ENCODE measurements at regions not wholly inside any gene's neighbourhood (a gene's known extent, or its start where the extent isn't known, plus 50 kb on each side); places are given as distances from the start of the nearest gene placed in this dataset.
"Not testable (repeated sequence)": the region's sequence is repeated elsewhere in the genome, so short reads cannot be mapped to it uniquely, and the experiment has no call there.

DNA sequence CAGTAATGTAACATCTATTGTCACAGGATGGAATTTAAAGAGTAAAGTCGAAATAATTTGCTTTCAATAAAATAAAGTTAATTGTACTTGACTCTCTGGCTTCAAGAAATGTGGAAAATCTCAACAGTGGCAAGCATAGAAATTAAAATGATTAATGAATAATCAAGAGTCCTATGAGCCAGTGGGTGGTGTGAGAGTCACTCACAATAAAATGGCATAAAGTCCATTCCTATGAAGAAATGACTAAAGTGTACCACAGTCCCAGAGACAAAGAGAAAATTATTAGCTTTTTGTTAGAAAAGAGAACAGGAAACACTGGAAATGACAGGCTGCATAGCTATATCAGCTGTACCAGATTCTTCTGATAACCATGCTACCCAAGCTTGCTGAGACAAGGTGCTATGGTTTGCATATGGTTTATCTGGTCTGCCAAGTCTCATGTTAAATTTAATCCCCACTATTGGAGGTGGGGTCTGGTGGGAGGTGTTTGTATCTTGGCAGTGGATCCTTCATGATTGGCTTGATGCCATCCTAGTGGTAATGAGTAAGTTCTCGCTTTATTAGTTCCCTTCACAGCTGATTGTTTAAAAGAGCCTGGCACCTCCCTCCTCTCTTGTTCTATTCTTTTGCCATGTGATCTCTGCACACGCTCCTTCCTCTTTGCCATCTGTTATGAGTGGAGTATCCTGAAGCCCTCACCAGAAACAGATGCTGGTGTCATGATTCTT, 647.7 kb upstream of the ITGA1 start:
- H3K4me3 ChIP-seq (ENCODE audit: low read length): no peak overlapping the region
- H3K9me3 ChIP-seq (ENCODE audit: control insufficient read depth, low read depth, low read length): no peaks in the 10 kb centered on the region
- 100% methylated on average over 1 of the region's 3 CpGs for WGBS (ENCODE audit: insufficient coverage, low lambda C conversion rate)
- H3K36me3 ChIP-seq (ENCODE audit: control insufficient read depth, insufficient read depth, low read length): no peaks in the 10 kb centered on the region
- H3K27ac ChIP-seq (ENCODE audit: low read length): no peak overlapping the region
- no peaks in the 10 kb centered on the region for H3K4me1 ChIP-seq (ENCODE audit: control insufficient read depth, insufficient read depth, low read length)
- DNase-seq: no peak
- no peaks in the 10 kb centered on the region for H3K27me3 ChIP-seq (ENCODE audit: control insufficient read depth, insufficient read depth, low read length)

DNA sequence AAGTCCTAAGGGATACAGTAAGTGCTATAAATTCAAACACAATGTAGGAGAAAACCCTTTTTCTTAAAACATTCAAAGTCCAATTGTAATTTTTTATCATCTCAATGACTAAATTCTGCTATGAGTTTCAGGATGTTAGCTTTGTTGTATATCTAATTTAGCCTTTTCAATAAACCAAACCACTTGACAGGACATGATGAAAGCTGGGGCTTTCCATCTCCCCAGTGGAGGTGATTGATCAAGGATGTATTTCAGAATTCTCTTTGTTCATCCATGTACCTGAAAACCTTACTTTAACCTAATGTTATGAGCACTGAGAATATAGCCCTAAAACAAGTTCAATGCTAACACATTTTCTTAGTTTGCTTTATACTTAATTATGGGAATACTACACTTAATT, 639.0 kb upstream of the ITGA1 start:
- H3K27me3 ChIP-seq (ENCODE audit: control insufficient read depth, insufficient read depth, low read length): no peaks in the 10 kb centered on the region
- no peaks in the 10 kb centered on the region for H3K4me1 ChIP-seq (ENCODE audit: control insufficient read depth, insufficient read depth, low read length)
- no peak for DNase-seq
- H3K27ac ChIP-seq (ENCODE audit: low read length): no peak overlapping the region
- no peaks in the 10 kb centered on the region for H3K9me3 ChIP-seq (ENCODE audit: control insufficient read depth, low read depth, low read length)
- H3K36me3 ChIP-seq (ENCODE audit: control insufficient read depth, insufficient read depth, low read length): no peaks in the 10 kb centered on the region
- H3K4me3 ChIP-seq (ENCODE audit: low read length): no peak overlapping the region

DNA sequence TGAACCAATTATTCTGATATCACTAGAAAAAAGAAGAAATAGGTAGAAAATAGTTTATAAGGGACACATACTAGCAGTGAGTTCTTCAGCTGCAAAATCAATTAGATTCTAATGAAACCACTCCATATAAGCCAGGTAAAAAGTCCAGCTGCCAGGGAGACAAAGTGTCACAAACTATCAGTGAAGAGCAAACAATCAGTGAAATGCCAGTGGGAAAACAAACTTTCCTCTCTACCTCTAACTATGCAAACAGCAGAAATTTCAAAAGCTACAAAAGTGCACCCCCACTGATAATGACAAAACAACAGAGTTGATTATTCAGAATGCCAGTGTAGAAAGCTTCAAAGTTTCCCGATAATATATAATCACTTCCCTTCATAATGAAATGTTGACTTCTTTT, 637.2 kb upstream of the ITGA1 start:
- Histone ChIP-seq H3K4me1 (ENCODE audit: control insufficient read depth, insufficient read depth, low read length) (no peaks in the 10 kb centered on the region), H3K27me3 (ENCODE audit: control insufficient read depth, insufficient read depth, low read length) (no peaks in the 10 kb centered on the region), H3K4me3 (ENCODE audit: low read length) (no peak overlapping the region), H3K9me3 (ENCODE audit: control insufficient read depth, low read depth, low read length) (no peaks in the 10 kb centered on the region), H3K36me3 (ENCODE audit: control insufficient read depth, insufficient read depth, low read length) (no peaks in the 10 kb centered on the region), H3K27ac (ENCODE audit: low read length) (no peak overlapping the region)
- DNase-seq: no peak
- no CpG with 5 or more reads among the region's 1 CpG for WGBS (ENCODE audit: insufficient coverage, low lambda C conversion rate)

DNA sequence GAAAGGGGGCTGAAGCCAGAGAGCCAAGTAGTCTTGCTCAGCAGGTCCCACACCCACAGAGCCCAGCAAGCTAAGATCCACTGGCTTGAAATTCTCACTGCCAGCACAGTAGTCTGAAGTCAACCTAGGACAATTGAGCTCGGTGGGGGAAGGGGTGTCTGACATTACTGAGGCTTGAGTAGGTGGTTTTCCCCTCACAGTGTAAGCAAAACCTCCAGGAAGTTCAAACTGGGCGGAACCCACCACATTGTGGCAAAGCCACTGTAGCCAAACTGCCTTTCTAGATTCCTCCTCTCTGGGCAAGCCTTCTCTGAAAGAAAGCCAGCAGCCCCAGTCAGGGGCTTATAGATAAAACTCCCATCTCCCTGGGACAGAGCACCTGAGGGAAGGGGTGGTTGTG, 630.9 kb upstream of the ITGA1 start:
- not testable (repeated sequence) for H3K4me3 ChIP-seq (ENCODE audit: low read length); DNase-seq; H3K27me3 ChIP-seq (ENCODE audit: control insufficient read depth, insufficient read depth, low read length); H3K27ac ChIP-seq (ENCODE audit: low read length); H3K36me3 ChIP-seq (ENCODE audit: control insufficient read depth, insufficient read depth, low read length); H3K4me1 ChIP-seq (ENCODE audit: control insufficient read depth, insufficient read depth, low read length); H3K9me3 ChIP-seq (ENCODE audit: control insufficient read depth, low read depth, low read length)
- no CpG with 5 or more reads among the region's 2 CpGs for WGBS (ENCODE audit: insufficient coverage, low lambda C conversion rate)

DNA sequence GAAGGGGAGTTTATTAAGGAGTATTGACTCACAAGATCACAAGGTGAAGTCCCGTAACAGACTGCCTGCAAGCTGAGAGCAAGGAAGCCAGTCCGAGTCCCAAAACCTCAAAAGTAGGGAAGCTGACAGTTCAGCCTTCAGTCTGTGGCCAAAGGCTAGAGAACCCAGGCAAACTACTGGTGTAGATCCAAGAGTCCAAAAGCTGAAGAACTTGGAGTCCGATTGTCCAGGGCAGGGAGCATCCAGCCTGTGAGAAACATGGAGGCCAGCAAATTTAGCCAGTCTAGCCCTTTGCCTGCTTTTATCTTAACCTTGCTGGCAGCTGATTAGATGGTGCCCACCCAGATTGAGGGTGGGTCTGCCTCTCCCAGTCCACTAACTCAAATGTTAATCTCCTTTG, 621.9 kb upstream of the ITGA1 start:
- no CpG with 5 or more reads among the region's 3 CpGs for WGBS (ENCODE audit: insufficient coverage, low lambda C conversion rate)
- not testable (repeated sequence) for DNase-seq; H3K4me3 ChIP-seq (ENCODE audit: low read length); H3K36me3 ChIP-seq (ENCODE audit: control insufficient read depth, insufficient read depth, low read length); H3K4me1 ChIP-seq (ENCODE audit: control insufficient read depth, insufficient read depth, low read length); H3K9me3 ChIP-seq (ENCODE audit: control insufficient read depth, low read depth, low read length); H3K27ac ChIP-seq (ENCODE audit: low read length); H3K27me3 ChIP-seq (ENCODE audit: control insufficient read depth, insufficient read depth, low read length)

DNA sequence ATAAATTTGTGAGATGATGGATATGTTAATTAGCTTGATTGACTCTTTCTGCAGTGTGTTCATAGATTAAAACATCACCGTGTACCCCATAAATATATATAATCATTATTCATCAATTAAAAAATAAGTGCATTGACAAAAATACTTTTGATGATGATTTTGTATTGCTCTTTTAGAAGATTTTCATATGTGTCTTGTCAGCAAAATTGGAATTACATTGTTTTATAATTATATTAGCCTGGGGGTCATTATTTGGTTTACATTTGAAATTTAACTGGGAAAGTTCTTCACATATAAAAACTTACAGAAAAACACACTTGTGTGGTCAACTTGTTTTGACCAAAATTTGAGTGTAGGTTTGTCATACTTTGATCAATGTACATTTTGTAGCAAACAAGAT, 614.6 kb upstream of the ITGA1 start:
- Histone ChIP-seq H3K9me3 (ENCODE audit: control insufficient read depth, low read depth, low read length) (no peaks in the 10 kb centered on the region), H3K36me3 (ENCODE audit: control insufficient read depth, insufficient read depth, low read length) (no peaks in the 10 kb centered on the region), H3K27me3 (ENCODE audit: control insufficient read depth, insufficient read depth, low read length) (no peaks in the 10 kb centered on the region), H3K27ac (ENCODE audit: low read length) (no peak overlapping the region), H3K4me3 (ENCODE audit: low read length) (no peak overlapping the region), H3K4me1 (ENCODE audit: control insufficient read depth, insufficient read depth, low read length) (no peaks in the 10 kb centered on the region)
- DNase-seq: no peak
- WGBS (ENCODE audit: insufficient coverage, low lambda C conversion rate): no CpG with 5 or more reads among the region's 1 CpG

DNA sequence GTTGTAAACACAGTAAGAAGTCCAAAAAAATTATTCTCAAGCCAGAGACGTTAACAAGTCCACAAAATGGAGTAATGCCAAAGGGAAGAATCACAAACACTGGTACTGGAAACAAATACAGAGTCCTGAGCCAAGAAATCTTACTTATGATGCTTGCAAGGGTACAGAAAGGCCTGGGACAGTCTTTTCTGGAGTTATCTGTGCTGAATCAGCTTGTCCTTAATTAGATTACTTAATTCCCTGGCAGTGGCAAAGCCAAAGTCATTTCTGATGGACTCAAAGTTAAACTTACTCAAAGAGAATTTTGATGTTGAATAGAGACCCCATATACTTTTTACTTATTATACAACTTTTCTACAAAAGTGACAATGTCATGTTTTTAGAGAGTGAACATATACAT, 610.5 kb upstream of the ITGA1 start:
- no peak for DNase-seq
- no peaks in the 10 kb centered on the region for H3K27me3 ChIP-seq (ENCODE audit: control insufficient read depth, insufficient read depth, low read length)
- H3K9me3 ChIP-seq (ENCODE audit: control insufficient read depth, low read depth, low read length): no peaks in the 10 kb centered on the region
- H3K4me1 ChIP-seq (ENCODE audit: control insufficient read depth, insufficient read depth, low read length): no peaks in the 10 kb centered on the region
- no peak overlapping the region for H3K4me3 ChIP-seq (ENCODE audit: low read length)
- no peaks in the 10 kb centered on the region for H3K36me3 ChIP-seq (ENCODE audit: control insufficient read depth, insufficient read depth, low read length)
- WGBS (ENCODE audit: insufficient coverage, low lambda C conversion rate): no CpG with 5 or more reads among the region's 1 CpG
- no peak overlapping the region for H3K27ac ChIP-seq (ENCODE audit: low read length)

DNA sequence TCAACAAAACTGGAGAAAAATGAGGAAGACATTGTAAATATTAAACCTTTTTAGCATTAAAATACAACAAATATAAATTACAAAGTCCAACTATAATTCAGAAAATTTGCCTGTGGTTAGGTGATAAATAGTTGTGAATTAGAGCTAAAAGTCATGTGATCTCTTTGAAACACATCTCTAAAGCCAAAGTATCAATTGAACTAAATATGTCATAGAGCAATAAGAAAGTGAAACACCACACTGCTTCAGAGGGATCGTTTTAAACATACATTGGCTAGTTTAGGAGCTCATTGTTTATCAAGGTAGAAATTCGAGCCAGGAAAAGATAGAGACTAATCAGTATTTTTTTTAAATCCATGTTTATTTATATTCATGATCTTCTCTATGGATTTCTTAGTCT, 606.3 kb upstream of the ITGA1 start:
- Histone ChIP-seq H3K27ac (ENCODE audit: low read length) (no peak overlapping the region), H3K27me3 (ENCODE audit: control insufficient read depth, insufficient read depth, low read length) (no peaks in the 10 kb centered on the region), H3K9me3 (ENCODE audit: control insufficient read depth, low read depth, low read length) (no peaks in the 10 kb centered on the region), H3K4me1 (ENCODE audit: control insufficient read depth, insufficient read depth, low read length) (no peaks in the 10 kb centered on the region), H3K4me3 (ENCODE audit: low read length) (no peak overlapping the region), H3K36me3 (ENCODE audit: control insufficient read depth, insufficient read depth, low read length) (no peaks in the 10 kb centered on the region)
- 57% methylated on average over 1 of the region's 2 CpGs for WGBS (ENCODE audit: insufficient coverage, low lambda C conversion rate)
- DNase-seq: no peak

DNA sequence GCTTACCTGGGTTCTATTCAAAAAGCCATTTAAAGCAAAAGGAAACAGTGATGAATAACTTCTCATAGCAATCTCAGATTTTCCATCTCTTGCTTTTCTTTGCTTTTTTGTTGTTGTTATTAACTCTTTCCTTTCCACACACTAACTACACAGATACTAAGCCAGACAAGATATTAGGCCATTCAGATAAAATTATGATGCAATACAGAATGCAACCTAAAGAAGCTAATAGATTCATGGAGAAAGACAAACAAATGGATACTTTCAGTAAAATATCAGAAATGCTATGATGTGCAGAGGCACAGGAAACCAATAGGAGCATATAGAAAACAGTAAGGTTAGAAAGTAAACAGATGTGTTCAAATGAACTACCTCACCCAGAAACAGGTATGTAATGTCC, 597.0 kb upstream of the ITGA1 start:
- Histone ChIP-seq H3K27me3 (ENCODE audit: control insufficient read depth, insufficient read depth, low read length) (no peaks in the 10 kb centered on the region), H3K4me1 (ENCODE audit: control insufficient read depth, insufficient read depth, low read length) (no peaks in the 10 kb centered on the region), H3K27ac (ENCODE audit: low read length) (no peak overlapping the region), H3K9me3 (ENCODE audit: control insufficient read depth, low read depth, low read length) (no peaks in the 10 kb centered on the region), H3K4me3 (ENCODE audit: low read length) (no peak overlapping the region), H3K36me3 (ENCODE audit: control insufficient read depth, insufficient read depth, low read length) (no peaks in the 10 kb centered on the region)
- no peak for DNase-seq

DNA sequence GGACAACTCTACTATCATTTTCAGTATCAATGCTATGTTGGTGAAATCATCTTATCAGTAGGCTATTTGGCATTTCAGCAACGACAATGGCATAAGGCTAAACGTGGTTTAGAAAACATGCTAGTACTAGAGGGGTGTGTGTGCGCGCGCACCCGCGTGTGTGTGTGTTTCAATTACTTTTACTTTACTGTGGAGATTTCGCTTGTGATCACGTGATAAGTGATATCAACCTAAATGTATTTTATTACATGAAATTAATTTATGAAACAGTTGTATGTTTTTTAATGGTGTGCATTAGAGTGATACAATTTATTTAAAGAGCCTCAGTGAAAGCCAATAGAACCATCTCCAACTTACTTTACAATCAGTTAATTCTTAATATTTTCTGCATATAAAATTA, 587.9 kb upstream of the ITGA1 start:
- Histone ChIP-seq H3K36me3 (ENCODE audit: control insufficient read depth, insufficient read depth, low read length) (no peaks in the 10 kb centered on the region), H3K4me1 (ENCODE audit: control insufficient read depth, insufficient read depth, low read length) (no peaks in the 10 kb centered on the region), H3K9me3 (ENCODE audit: control insufficient read depth, low read depth, low read length) (no peaks in the 10 kb centered on the region), H3K4me3 (ENCODE audit: low read length) (no peak overlapping the region), H3K27ac (ENCODE audit: low read length) (no peak overlapping the region), H3K27me3 (ENCODE audit: control insufficient read depth, insufficient read depth, low read length) (no peaks in the 10 kb centered on the region)
- WGBS (ENCODE audit: insufficient coverage, low lambda C conversion rate): 100% methylated on average over 1 of the region's 9 CpGs
- DNase-seq: no peak

DNA sequence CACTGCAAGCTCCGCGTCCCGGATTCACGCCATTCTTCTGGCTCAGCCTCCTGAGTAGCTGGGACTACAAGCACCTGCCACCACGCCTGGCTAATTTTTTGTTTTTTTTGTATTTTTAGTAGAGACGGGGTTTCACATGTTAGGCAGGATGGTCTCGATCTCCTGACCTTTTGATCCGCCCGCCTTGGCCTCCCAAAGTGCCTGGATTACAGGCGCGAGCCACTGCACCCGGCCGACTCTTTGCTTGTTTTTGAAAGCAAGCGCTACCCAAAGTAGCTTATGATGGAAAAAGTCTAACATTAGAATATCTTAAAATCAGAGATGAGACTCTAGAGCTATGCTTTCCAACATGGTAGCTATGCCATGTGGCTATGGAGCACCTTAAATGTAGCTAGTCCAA, 585.5 kb upstream of the ITGA1 start:
- Histone ChIP-seq H3K36me3 (ENCODE audit: control insufficient read depth, insufficient read depth, low read length) (no peaks in the 10 kb centered on the region), H3K27me3 (ENCODE audit: control insufficient read depth, insufficient read depth, low read length) (no peaks in the 10 kb centered on the region), H3K9me3 (ENCODE audit: control insufficient read depth, low read depth, low read length) (no peaks in the 10 kb centered on the region), H3K27ac (ENCODE audit: low read length) (no peak overlapping the region), H3K4me1 (ENCODE audit: control insufficient read depth, insufficient read depth, low read length) (no peaks in the 10 kb centered on the region), H3K4me3 (ENCODE audit: low read length) (no peak overlapping the region)
- no peak for DNase-seq
- no CpG with 5 or more reads among the region's 14 CpGs for WGBS (ENCODE audit: insufficient coverage, low lambda C conversion rate)
